Endothelial cell (in vitro differentiated cells): ENCODE measurements at regions not wholly inside any gene's neighbourhood (a gene's known extent, or its start where the extent isn't known, plus 50 kb on each side); places are given as distances from the start of the nearest gene placed in this dataset.
"Not testable (repeated sequence)": the region's sequence is repeated elsewhere in the genome, so short reads cannot be mapped to it uniquely, and the experiment has no call there.

ENCODE experiments used
- DNase-seq: peaks from one replicate; pipeline ENCODE4 v3.0.0; 2021; ENCODE audit warnings: low spot score
- H3K27ac Mint-ChIP-seq: one replicate; pipeline ENCODE4 v1.8.0; 2021; ENCODE audit warnings: mixed read lengths, inconsistent platforms; ENCODE audit not compliant: unreplicated experiment
- H3K27me3 Mint-ChIP-seq: one replicate; pipeline ENCODE4 v1.8.0; 2021; ENCODE audit warnings: mild to moderate bottlenecking, moderate library complexity, mixed read lengths, inconsistent platforms; ENCODE audit not compliant: unreplicated experiment
- H3K36me3 Mint-ChIP-seq: one replicate; pipeline ENCODE4 v1.8.0; 2021; ENCODE audit warnings: mild to moderate bottlenecking, low read depth, mixed read lengths, inconsistent platforms; ENCODE audit not compliant: unreplicated experiment
- H3K4me1 Mint-ChIP-seq: one replicate; pipeline ENCODE4 v1.8.0; 2021; ENCODE audit warnings: mild to moderate bottlenecking, mixed read lengths, inconsistent platforms; ENCODE audit not compliant: unreplicated experiment
- H3K4me3 Mint-ChIP-seq: one replicate; pipeline ENCODE4 v1.8.0; 2021; ENCODE audit warnings: mild to moderate bottlenecking, mixed read lengths, inconsistent platforms; ENCODE audit not compliant: unreplicated experiment
- H3K9me3 Mint-ChIP-seq: one replicate; pipeline ENCODE4 v1.8.0; 2021; ENCODE audit warnings: mixed read lengths, inconsistent platforms; ENCODE audit not compliant: unreplicated experiment
- CTCF ChIP-seq: fragments of 200-600 bp; sonication (generic); IDR thresholded peaks from one replicate; pipeline ENCODE4 v1.5.0; 2021; ENCODE audit warnings: antibody characterized with exemption; ENCODE audit not compliant: unreplicated experiment

- H3K27ac Mint-ChIP-seq: no peak overlapping the region
- peaks cover 17% of the 10 kb centered on the region for H3K36me3 Mint-ChIP-seq
- no peak for TF ChIP-seq CTCF
- no peaks in the 10 kb centered on the region for H3K27me3 Mint-ChIP-seq
- no peaks in the 10 kb centered on the region for H3K4me1 Mint-ChIP-seq
- H3K9me3 Mint-ChIP-seq: peaks cover 5% of the 10 kb centered on the region
- DNase-seq: no peak
- H3K4me3 Mint-ChIP-seq: no peak overlapping the region
Measured at GRCh38 chr18:10353791-10354190, 100.6 kb upstream of the APCDD1 start.

- Mint-ChIP-seq H3K36me3 (peaks cover 17% of the 10 kb centered on the region), H3K27me3 (no peaks in the 10 kb centered on the region), H3K9me3 (peaks cover 5% of the 10 kb centered on the region), H3K4me1 (no peaks in the 10 kb centered on the region), H3K27ac (no peak overlapping the region), H3K4me3 (no peak overlapping the region)
- TF ChIP-seq CTCF: no peak
- DNase-seq: no peak
Measured at GRCh38 chr18:10354241-10354811, 100.1 kb upstream of the APCDD1 start.

GRCh38 chr18:10354890-10355289 lies 99.5 kb upstream of the APCDD1 start:
- no peak overlapping the region for H3K4me3 Mint-ChIP-seq
- H3K36me3 Mint-ChIP-seq: peaks cover 17% of the 10 kb centered on the region
- no peak for DNase-seq
- no peak for TF ChIP-seq CTCF
- H3K27me3 Mint-ChIP-seq: no peaks in the 10 kb centered on the region
- no peak overlapping the region for H3K27ac Mint-ChIP-seq
- H3K4me1 Mint-ChIP-seq: no peaks in the 10 kb centered on the region
- H3K9me3 Mint-ChIP-seq: peaks cover 5% of the 10 kb centered on the region

GRCh38 chr18:10356999-10357398 lies 97.4 kb upstream of the APCDD1 start:
- not testable (repeated sequence) for H3K4me3 Mint-ChIP-seq, H3K27ac Mint-ChIP-seq, DNase-seq, H3K4me1 Mint-ChIP-seq, H3K27me3 Mint-ChIP-seq, H3K9me3 Mint-ChIP-seq
- peaks cover 17% of the 10 kb centered on the region for H3K36me3 Mint-ChIP-seq

- no peaks in the 10 kb centered on the region for H3K4me1 Mint-ChIP-seq
- TF ChIP-seq CTCF: no peak
- no peak overlapping the region for H3K27ac Mint-ChIP-seq
- peaks cover 5% of the 10 kb centered on the region for H3K9me3 Mint-ChIP-seq
- H3K27me3 Mint-ChIP-seq: no peaks in the 10 kb centered on the region
- peaks cover 7% of the 10 kb centered on the region for H3K36me3 Mint-ChIP-seq
- H3K4me3 Mint-ChIP-seq: no peak overlapping the region
- DNase-seq: no peak
Measured at GRCh38 chr18:10361660-10362059, 92.8 kb upstream of the APCDD1 start.
